ENCODE measurements at regions not wholly inside any gene's neighbourhood (a gene's known extent, or its start where the extent isn't known, plus 50 kb on each side); places are given as distances from the start of the nearest gene placed in this dataset.

DNA sequence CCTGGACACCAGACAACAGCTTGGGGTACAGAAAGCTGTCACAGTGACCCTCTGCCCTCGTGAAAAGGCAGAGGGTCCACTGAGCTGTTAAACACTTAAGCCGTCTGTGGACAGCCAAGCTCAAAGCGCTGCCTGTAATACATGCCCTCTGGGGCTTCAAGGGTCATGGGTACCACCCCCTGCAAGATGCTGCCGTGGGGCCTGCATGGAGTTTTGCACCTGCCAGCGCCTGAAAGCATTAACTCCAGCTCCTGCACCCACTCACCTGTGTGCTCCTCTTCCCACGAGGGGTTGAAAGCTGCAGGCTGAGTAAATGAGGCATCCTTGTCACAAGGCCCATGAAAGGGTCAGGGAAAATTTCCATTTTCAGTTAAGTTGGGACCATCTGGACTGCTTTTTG, 70.6 kb upstream of the PHLPP1 start:
- Histone ChIP-seq H3K4me2 (no peak overlapping the region), H3K36me3 (ENCODE audit: insufficient read depth) (no peaks in the 10 kb centered on the region), H3K27me3 (ENCODE audit: insufficient read depth) (no peaks in the 10 kb centered on the region), H3K9me2 (ENCODE audit: insufficient read depth) (no peaks in the 10 kb centered on the region), H3K4me3 (no peak overlapping the region), H3K4me1 (ENCODE audit: insufficient read depth) (peaks cover 7% of the 10 kb centered on the region; the same call in 1 of the 2 replicates), H4K20me1 (replicated peaks; ENCODE audit: insufficient read depth) (no peaks in the 10 kb centered on the region), H3F3A (replicated peaks; ENCODE audit: low read depth) (no peaks in the 10 kb centered on the region), H3K79me2 (replicated peaks; ENCODE audit: insufficient read depth) (no peaks in the 10 kb centered on the region), H3K27ac (ENCODE audit: low read depth) (no peak overlapping the region), H2AFZ (no peak overlapping the region)
- DNase-seq (ENCODE audit: low spot score) = no peak
- Mint-ChIP-seq H3K4me1 (peaks cover 13% of the 10 kb centered on the region), H3K27me3 (ENCODE audit: insufficient read depth, low read depth, poor library complexity) (peaks cover 2% of the 10 kb centered on the region), H3K27ac (no peak overlapping the region), H3K4me3 (no peak overlapping the region), H3K9me3 (peaks cover 4% of the 10 kb centered on the region; the same call in 2 of the 3 replicates), H3K36me3 (ENCODE audit: low read depth) (peaks cover 2% of the 10 kb centered on the region; the same call in 1 of the 3 replicates)
- no peak for ATAC-seq
- TF ChIP-seq REST (IDR thresholded peaks at IDR 0.05; ENCODE audit: unreplicated experiment) (no peak), ZNF462 (CRISPR knock-in tag; IDR thresholded peaks at IDR 0.05) (no peak), ZNF114 (CRISPR knock-in tag; IDR thresholded peaks at IDR 0.05) (no peak), ZNF331 (CRISPR knock-in tag; IDR thresholded peaks at IDR 0.05; ENCODE audit: low read depth) (no peak)

All from GM23338 (cell line).